ENCODE measurements at regions not wholly inside any gene's neighbourhood (a gene's known extent, or its start where the extent isn't known, plus 50 kb on each side); places are given as distances from the start of the nearest gene placed in this dataset.
"Not testable (repeated sequence)": the region's sequence is repeated elsewhere in the genome, so short reads cannot be mapped to it uniquely, and the experiment has no call there.

GRCh38 chr15:19899021-19899824 is 642.4 kb downstream of the GOLGA6L6 start:
- dilution Hi-C loops (cut with HindIII; ENCODE audit: low sequenced_read_pairs, unreplicated experiment) (no loop called here), intact Hi-C loops (cut with micrococcal nuclease) (no loop called here), in situ Hi-C loops (cut with MboI; ENCODE audit: low sequenced_read_pairs) (no loop called here)
- Histone ChIP-seq H3K27ac (ENCODE audit: insufficient read depth, low read length) (no peak overlapping the region), H3K9me3 (ENCODE audit: control insufficient read depth, insufficient read depth, low read length) (peaks cover 4% of the 10 kb centered on the region; the same call in 1 of the 2 replicates), H4K5ac (ENCODE audit: low read depth, low read length) (no peak overlapping the region), H3K56ac (ENCODE audit: extremely low read depth, insufficient read depth, low read length) (no peak overlapping the region), H3K4me1 (ENCODE audit: control insufficient read depth, insufficient read depth, low read length) (no peaks in the 10 kb centered on the region), H3K79me1 (ENCODE audit: low read depth in 1 of 2, low read length in 2 of 2) (no peaks in the 10 kb centered on the region), H3K14ac (replicated peaks; ENCODE audit: low read depth, low read length) (no peak overlapping the region), H2AK9ac (replicated peaks; ENCODE audit: low read depth, low read length, poor library complexity) (no peak overlapping the region), H3K4ac (ENCODE audit: low read depth, low read length) (no peak overlapping the region), H2BK20ac (ENCODE audit: low read depth, low read length) (no peak overlapping the region), H3K4me2 (ENCODE audit: low read depth, low read length) (no peak overlapping the region), H3K4me3 (ENCODE audit: insufficient read depth, low read depth, low read length) (no peak overlapping the region), H4K20me1 (ENCODE audit: insufficient read depth, low read length) (no peaks in the 10 kb centered on the region), H3K9ac (ENCODE audit: low read depth, low read length) (no peak overlapping the region), H2BK120ac (ENCODE audit: low read depth, low read length) (no peak overlapping the region), H2AK5ac (ENCODE audit: low read depth, low read length) (no peak overlapping the region), H3K36me3 (ENCODE audit: control insufficient read depth, insufficient read depth, low read length) (no peaks in the 10 kb centered on the region), H4K91ac (ENCODE audit: insufficient read depth, low read depth, low read length) (no peak overlapping the region), H3K18ac (ENCODE audit: low read depth, low read length) (no peak overlapping the region), H3K27me3 (ENCODE audit: control insufficient read depth, insufficient read depth, low read length) (no peaks in the 10 kb centered on the region), H3K23ac (ENCODE audit: low read depth, low read length) (no peak overlapping the region), H3K9me1 (ENCODE audit: insufficient read depth, low read length) (no peaks in the 10 kb centered on the region), H2AFZ (replicated peaks; ENCODE audit: low read length, poor library complexity) (no peak overlapping the region), H4K8ac (ENCODE audit: low read depth in 2 of 2, low read length in 2 of 2) (no peak overlapping the region), H2BK5ac (ENCODE audit: low read depth, low read length, poor library complexity, severe bottlenecking) (no peak overlapping the region), H2BK15ac (ENCODE audit: low read depth, low read length) (no peak overlapping the region)
- CTCF ChIA-PET = no interaction called here
- WGBS, 2 experiments (ENCODE audit: extremely low coverage in 2 of 2, insufficient read length in 1 of 2) = 67% methylated on average over 2 of the region's 53 CpGs; no CpG with 5 or more reads in 1 of the 2 experiments
- DNase-seq = no peak
- no peak for ATAC-seq (ENCODE audit: low read depth)
- TF ChIP-seq MAFK (IDR thresholded peaks at IDR 0.05; ENCODE audit: low read depth, low read length) (no peak), RCOR1 (IDR thresholded peaks at IDR 0.05; ENCODE audit: insufficient replicate concordance, low read length) (no peak), BHLHE40 (IDR thresholded peaks at IDR 0.05; ENCODE audit: low read depth, low read length) (no peak), USF2 (IDR thresholded peaks at IDR 0.05; ENCODE audit: low read depth, low read length) (no peak), CEBPB (IDR thresholded peaks at IDR 0.05; ENCODE audit: low read depth, low read length) (no peak), POLR2A (IDR thresholded peaks at IDR 0.05; ENCODE audit: low read depth, low read length) (no peak)
- no TSS peak for BruUV-seq (replicated peaks)
- POLR2A ChIA-PET (ENCODE audit: unreplicated experiment) = no interaction called here

GRCh38 chr15:19888811-19889210 is 652.8 kb downstream of the GOLGA6L6 start:
- H3K14ac ChIP-seq (replicated peaks; ENCODE audit: low read depth, low read length); H3K4ac ChIP-seq (ENCODE audit: low read depth, low read length); H3K4me3 ChIP-seq (ENCODE audit: insufficient read depth, low read depth, low read length); H3K23ac ChIP-seq (ENCODE audit: low read depth, low read length); ATAC-seq (ENCODE audit: low read depth); CTCF ChIA-PET; H3K4me2 ChIP-seq (ENCODE audit: low read depth, low read length); H3K27ac ChIP-seq (ENCODE audit: insufficient read depth, low read length); H3K56ac ChIP-seq (ENCODE audit: extremely low read depth, insufficient read depth, low read length); H3K18ac ChIP-seq (ENCODE audit: low read depth, low read length); POLR2A ChIA-PET (ENCODE audit: unreplicated experiment); H3K9me1 ChIP-seq (ENCODE audit: insufficient read depth, low read length); dilution Hi-C loops (cut with HindIII; ENCODE audit: low sequenced_read_pairs, unreplicated experiment); BruUV-seq (replicated peaks); H2AK9ac ChIP-seq (replicated peaks; ENCODE audit: low read depth, low read length, poor library complexity); H3K27me3 ChIP-seq (ENCODE audit: control insufficient read depth, insufficient read depth, low read length); DNase-seq; H2BK120ac ChIP-seq (ENCODE audit: low read depth, low read length); H3K36me3 ChIP-seq (ENCODE audit: control insufficient read depth, insufficient read depth, low read length); H4K8ac ChIP-seq (ENCODE audit: low read depth in 2 of 2, low read length in 2 of 2); H4K20me1 ChIP-seq (ENCODE audit: insufficient read depth, low read length); H2BK15ac ChIP-seq (ENCODE audit: low read depth, low read length); H2BK5ac ChIP-seq (ENCODE audit: low read depth, low read length, poor library complexity, severe bottlenecking); H3K9ac ChIP-seq (ENCODE audit: low read depth, low read length); H2AK5ac ChIP-seq (ENCODE audit: low read depth, low read length); H3K4me1 ChIP-seq (ENCODE audit: control insufficient read depth, insufficient read depth, low read length); H4K5ac ChIP-seq (ENCODE audit: low read depth, low read length); H3K79me1 ChIP-seq (ENCODE audit: low read depth in 1 of 2, low read length in 2 of 2); H4K91ac ChIP-seq (ENCODE audit: insufficient read depth, low read depth, low read length); intact Hi-C loops (cut with micrococcal nuclease); H3K9me3 ChIP-seq (ENCODE audit: control insufficient read depth, insufficient read depth, low read length); H2BK20ac ChIP-seq (ENCODE audit: low read depth, low read length); H2AFZ ChIP-seq (replicated peaks; ENCODE audit: low read length, poor library complexity); in situ Hi-C loops (cut with MboI; ENCODE audit: low sequenced_read_pairs): not testable (repeated sequence)
- no CpG with 5 or more reads among the region's 1 CpG for WGBS, 2 experiments (ENCODE audit: extremely low coverage in 2 of 2, insufficient read length in 1 of 2)
